Astrocyte of the cerebellum (primary cell): ENCODE measurements at regions not wholly inside any gene's neighbourhood (a gene's known extent, or its start where the extent isn't known, plus 50 kb on each side); places are given as distances from the start of the nearest gene placed in this dataset.

Experiments
- DNase-seq: peaks from one replicate; pipeline ENCODE4 v3.0.0-alpha.2; 2011; ENCODE audit warnings: low read depth
- H3K4me3 ChIP-seq: 2 replicates; pipeline ENCODE4 v1.5.1; 2011; ENCODE audit warnings: mild to moderate bottlenecking, low read depth, low read length, moderate library complexity
- in situ Hi-C: cut with HindIII; loops from 2 replicates; pipeline ENCODE4 v1.10.0; 2017; ENCODE audit warnings: low sequenced_read_pairs
- TF ChIP-seq, protein P1 (sequence below): IDR thresholded peaks from 2 replicates; pipeline ENCODE4 v1.5.1; 2012; ENCODE audit warnings: low read length, low read depth, moderate library complexity, mild to moderate bottlenecking; ENCODE audit errors: missing control alignments

DNA sequence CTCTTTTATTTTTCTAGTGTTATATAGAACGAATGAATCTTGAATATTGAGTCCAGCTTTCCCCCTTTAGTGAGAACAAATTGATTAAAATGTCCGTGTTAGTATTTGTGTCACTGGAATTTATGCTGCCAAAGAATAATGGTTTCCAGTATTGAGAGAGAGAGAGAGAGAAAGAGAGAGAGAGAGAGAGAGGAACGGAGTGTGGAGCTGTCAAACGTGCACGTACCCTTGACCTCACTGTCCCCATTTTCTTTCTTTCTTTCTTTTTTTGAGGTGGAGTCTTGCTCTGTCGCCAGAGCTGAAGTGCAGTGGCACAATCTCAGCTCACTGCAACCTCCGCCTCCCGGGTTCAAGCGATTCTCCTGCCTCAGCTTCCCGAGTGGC, 70.9 kb upstream of the GREM2 start:
- H3K4me3 ChIP-seq, result no peak overlapping the region
- no peak for DNase-seq
- in situ Hi-C loops, result no loop called here
- TF ChIP-seq, protein P1, sequence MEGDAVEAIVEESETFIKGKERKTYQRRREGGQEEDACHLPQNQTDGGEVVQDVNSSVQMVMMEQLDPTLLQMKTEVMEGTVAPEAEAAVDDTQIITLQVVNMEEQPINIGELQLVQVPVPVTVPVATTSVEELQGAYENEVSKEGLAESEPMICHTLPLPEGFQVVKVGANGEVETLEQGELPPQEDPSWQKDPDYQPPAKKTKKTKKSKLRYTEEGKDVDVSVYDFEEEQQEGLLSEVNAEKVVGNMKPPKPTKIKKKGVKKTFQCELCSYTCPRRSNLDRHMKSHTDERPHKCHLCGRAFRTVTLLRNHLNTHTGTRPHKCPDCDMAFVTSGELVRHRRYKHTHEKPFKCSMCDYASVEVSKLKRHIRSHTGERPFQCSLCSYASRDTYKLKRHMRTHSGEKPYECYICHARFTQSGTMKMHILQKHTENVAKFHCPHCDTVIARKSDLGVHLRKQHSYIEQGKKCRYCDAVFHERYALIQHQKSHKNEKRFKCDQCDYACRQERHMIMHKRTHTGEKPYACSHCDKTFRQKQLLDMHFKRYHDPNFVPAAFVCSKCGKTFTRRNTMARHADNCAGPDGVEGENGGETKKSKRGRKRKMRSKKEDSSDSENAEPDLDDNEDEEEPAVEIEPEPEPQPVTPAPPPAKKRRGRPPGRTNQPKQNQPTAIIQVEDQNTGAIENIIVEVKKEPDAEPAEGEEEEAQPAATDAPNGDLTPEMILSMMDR, result no peak

DNA sequence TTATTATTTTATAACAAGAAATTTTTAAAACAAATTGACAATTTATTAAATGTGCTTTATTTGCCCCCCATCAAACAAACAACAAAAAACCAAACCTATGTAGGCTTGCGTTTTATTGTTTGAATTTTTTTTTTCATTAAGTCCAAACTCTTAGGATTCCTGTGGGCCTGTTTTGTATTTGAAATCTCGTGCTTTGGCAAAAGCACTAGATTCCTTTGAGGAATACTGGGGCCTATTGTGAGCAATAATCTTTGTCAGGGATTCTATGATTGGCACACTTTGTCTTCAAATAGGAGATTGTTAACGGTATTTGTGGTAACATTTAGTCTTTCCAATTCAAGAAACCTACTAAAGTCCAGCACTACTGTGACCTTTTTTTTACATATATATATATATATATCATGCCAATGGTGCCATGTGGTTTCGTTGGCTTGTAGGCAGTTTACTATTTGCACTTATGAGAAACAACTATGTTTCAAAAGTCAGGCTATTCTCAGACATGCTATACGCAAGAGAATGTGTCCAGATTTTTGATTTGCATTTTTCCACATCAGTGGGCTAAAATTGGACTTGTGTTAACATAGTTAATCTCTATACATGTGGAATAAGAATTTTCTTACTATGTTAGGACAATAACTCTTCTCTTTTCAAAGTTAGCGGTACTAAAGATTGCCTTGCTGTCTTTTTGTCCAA, 70.4 kb upstream of the GREM2 start:
- H3K4me3 ChIP-seq, result no peak overlapping the region
- TF ChIP-seq, protein P1, result no peak
- in situ Hi-C loops, result no loop called here
- no peak for DNase-seq

DNA sequence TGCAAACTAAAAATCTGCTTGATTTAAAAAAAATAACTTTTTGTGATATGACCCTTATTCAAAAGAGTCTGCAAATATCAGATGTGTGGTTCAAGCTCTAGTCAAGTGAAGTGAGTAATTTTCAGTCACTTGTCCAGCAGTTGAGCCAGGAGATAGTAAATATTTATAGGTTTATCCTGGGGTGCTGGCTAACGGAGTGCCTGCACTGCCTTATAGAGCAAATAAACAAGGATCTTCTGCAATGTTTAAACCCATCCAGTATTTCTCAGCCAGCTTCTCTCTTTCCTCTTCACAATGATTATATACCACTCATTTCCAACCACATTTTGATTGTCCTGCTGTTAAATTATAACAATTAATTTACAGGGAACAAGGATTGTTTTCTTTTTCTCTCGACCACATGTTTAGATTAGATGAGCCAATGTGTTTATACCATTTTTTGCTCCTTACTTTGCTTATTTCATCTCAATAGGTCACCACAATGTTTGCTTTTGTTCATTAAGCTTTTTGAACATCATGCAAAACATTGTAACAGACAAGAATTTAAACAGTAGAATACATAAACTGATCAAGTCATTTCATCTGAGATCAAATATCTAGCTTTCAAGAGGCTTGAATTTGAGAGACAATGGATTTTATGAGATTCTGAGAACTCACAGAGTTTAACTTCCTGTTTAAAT, 60.3 kb upstream of the GREM2 start:
- DNase-seq, result no peak
- no peak overlapping the region for H3K4me3 ChIP-seq
- in situ Hi-C loops, result no loop called here
- TF ChIP-seq, protein P1, result no peak

DNA sequence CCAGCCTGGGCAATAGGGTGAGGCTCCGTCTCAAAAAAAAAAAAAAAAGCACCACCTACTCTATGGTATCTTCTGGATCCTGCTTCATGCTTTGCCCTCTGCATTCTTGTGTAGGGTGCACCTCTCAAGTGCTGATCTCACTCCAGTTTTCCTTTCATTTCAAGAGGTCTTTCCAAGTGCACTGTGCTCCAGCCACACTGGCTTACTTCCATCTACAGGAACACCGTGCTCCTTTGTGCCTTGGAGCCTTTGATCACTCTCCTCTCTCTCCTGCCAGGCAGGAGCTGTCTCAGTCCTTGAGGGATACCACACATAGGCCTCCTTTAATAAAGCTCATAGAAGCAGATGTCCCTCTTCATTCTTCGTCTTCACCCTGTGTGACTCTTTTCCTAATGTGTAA, 55.4 kb upstream of the GREM2 start:
- in situ Hi-C loops, result no loop called here
- no peak overlapping the region for H3K4me3 ChIP-seq
- TF ChIP-seq, protein P1, result no peak
- no peak for DNase-seq

DNA sequence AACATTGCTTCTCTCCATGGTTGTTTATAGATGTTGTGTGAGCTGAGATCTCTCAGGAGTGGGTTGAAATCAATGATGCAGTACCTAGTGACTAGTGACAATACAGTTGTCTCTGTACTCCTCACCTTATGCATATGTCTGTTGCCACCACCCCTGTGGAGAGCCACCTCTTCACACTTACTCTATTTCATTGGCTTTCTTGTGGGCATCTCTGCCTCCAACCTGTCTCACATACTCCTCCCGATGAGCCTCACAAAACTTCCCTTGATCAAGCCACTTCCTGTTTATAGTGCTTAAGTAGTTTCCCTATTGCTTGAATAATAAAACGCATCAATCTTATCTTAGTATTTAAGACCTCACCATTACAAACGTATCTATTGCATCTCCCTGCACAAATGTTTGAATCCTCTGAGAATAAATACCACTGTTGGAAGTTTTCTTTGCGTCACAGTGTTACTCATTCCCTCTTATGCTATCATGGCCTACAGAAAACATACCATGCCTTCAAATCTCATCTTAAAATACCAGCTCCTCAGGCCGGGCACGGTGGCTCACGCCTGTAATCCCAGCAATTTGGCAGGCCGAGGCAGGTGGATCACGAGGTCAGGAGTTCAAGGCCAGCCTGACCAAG, 54.7 kb upstream of the GREM2 start:
- in situ Hi-C loops, result no loop called here
- H3K4me3 ChIP-seq, result no peak overlapping the region
- DNase-seq, result no peak
- TF ChIP-seq, protein P1, result no peak

DNA sequence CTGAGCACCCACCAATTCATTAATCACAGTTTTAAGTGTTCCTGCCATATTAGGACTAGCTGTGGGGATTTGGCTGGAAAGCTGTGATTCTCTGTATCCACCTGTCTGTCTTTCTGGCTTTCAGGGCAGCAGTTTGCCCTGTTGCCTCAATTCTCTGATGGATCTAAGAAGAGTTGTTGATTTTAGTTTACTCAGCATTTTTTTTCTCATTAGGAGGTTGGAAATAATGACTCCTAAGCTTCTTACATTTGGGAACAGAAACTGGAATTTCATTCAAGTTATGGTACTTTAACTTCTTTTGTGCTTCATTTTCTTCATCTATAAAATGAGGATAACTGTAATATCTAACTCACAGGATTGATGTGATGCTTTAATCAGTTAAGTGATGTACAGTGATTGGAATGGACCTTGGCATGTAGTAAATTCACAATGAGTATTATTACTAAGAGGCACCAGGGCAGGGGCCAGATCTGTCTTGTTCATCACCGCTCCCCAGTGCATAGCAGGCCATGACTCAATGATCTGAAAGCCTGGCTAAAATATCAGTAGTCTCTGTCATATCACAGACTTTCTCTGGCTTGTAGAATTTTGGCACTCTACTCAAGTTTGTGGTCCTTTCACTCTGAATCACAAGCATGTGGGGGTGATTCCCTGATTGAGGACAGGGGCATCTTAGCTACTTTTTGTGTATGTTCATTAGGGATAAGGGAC, 51.4 kb upstream of the GREM2 start:
- TF ChIP-seq, protein P1, result no peak
- in situ Hi-C loops, result no loop called here
- no peak for DNase-seq
- no peak overlapping the region for H3K4me3 ChIP-seq
